CD14-positive monocyte (primary cell): ENCODE measurements at regions not wholly inside any gene's neighbourhood (a gene's known extent, or its start where the extent isn't known, plus 50 kb on each side); places are given as distances from the start of the nearest gene placed in this dataset.

Experiments
- DNase-seq, 3 donors: peaks; one replicate each; pipeline ENCODE4 v3.0.0-alpha.2; 2011 to 2022
- H2AFZ ChIP-seq: 2 replicates; pipeline ENCODE4 v1.6.0; 2012; ENCODE audit warnings: mild to moderate bottlenecking, low read depth, low read length, inconsistent platforms; ENCODE audit not compliant: insufficient read depth, poor library complexity, severe bottlenecking
- H3K27ac ChIP-seq, 2 donors: 1 replicate in 1 of 2; 2 replicates in 1 of 2; pipeline ENCODE4 v1.5.1; 2012 to 2013; ENCODE audit warnings: low read length in 2 of 2, control low read depth in 1 of 2, inconsistent platforms in 1 of 2, low read depth in 1 of 2, mild to moderate bottlenecking in 1 of 2
- H3K27me3 ChIP-seq, 2 donors: one replicate each; pipeline versions ENCODE4 v1.6.0 to v1.6.1; 2011 to 2013; ENCODE audit warnings: low read length in 2 of 2; ENCODE audit not compliant: control insufficient read depth in 2 of 2, insufficient read depth in 2 of 2
- H3K36me3 ChIP-seq, 2 donors: replicated peaks in 1 of 2; 1 replicate in 1 of 2; 2 replicates in 1 of 2; pipeline versions ENCODE4 v1.5.1 to v1.6.1; 2012 to 2013; ENCODE audit warnings: low read length in 2 of 2, control low read depth in 1 of 2, inconsistent platforms in 1 of 2, mild to moderate bottlenecking in 1 of 2; ENCODE audit not compliant: insufficient read depth in 2 of 2, control insufficient read depth in 1 of 2
- H3K4me1 ChIP-seq, 2 donors: 1 replicate in 1 of 2; 2 replicates in 1 of 2; pipeline versions ENCODE4 v1.5.1 to v1.6.1; 2012 to 2013; ENCODE audit warnings: low read length in 2 of 2, control low read depth in 1 of 2, inconsistent platforms in 1 of 2, mild to moderate bottlenecking in 1 of 2, moderate library complexity in 1 of 2; ENCODE audit not compliant: insufficient read depth in 2 of 2, control insufficient read depth in 1 of 2
- H3K4me2 ChIP-seq: replicated peaks from 2 replicates; pipeline ENCODE3; 2012; ENCODE audit warnings: low read length, moderate library complexity, mild to moderate bottlenecking; ENCODE audit not compliant: poor library complexity, severe bottlenecking; ENCODE audit errors: extremely low read depth
- H3K4me3 ChIP-seq, 3 experiments: fragments of 200-600 bp in 1 of 3; sonication (generic) in 1 of 3; replicated peaks in 1 of 3; 1 replicate in 2 of 3; 2 replicates in 1 of 3; pipeline ENCODE4 v1.5.1; 2011 to 2013; ENCODE audit warnings: low read length in 3 of 3, mild to moderate bottlenecking in 3 of 3, control low read depth in 2 of 3, low read depth in 2 of 3, inconsistent platforms in 1 of 3, moderate library complexity in 1 of 3
- H3K79me2 ChIP-seq: 2 replicates; pipeline ENCODE4 v1.6.0; 2012; ENCODE audit warnings: mild to moderate bottlenecking, control low read depth, inconsistent platforms, low read length, moderate library complexity; ENCODE audit not compliant: insufficient read depth
- H3K9ac ChIP-seq: 2 replicates; pipeline ENCODE4 v1.6.0; 2017; ENCODE audit warnings: low read length, mild to moderate bottlenecking; ENCODE audit not compliant: insufficient read depth, poor library complexity, severe bottlenecking
- H3K9me3 ChIP-seq, 2 donors: replicated peaks in 1 of 2; 1 replicate in 1 of 2; 2 replicates in 1 of 2; pipeline versions ENCODE4 v1.5.1 to v1.6.1; 2012 to 2013; ENCODE audit warnings: low read length in 2 of 2, control low read depth in 1 of 2; ENCODE audit not compliant: control insufficient read depth in 1 of 2, insufficient read depth in 1 of 2
- H4K20me1 ChIP-seq: 2 replicates; pipeline ENCODE4 v1.6.0; 2012; ENCODE audit warnings: mild to moderate bottlenecking, low read length, control low read depth, moderate library complexity; ENCODE audit not compliant: insufficient read depth
- H3K27ac Mint-ChIP-seq, 7 donors: one replicate each; pipeline ENCODE4 v1.8.0; 2020; ENCODE audit warnings: mild to moderate bottlenecking in 7 of 7, mixed read lengths in 7 of 7, moderate library complexity in 6 of 7, inconsistent platforms in 2 of 7
- H3K27me3 Mint-ChIP-seq, 3 donors: one replicate each; pipeline ENCODE4 v1.8.0; 2021 to 2022; ENCODE audit warnings: low read depth in 3 of 3, mild to moderate bottlenecking in 3 of 3, mixed read lengths in 3 of 3, moderate library complexity in 3 of 3, inconsistent platforms in 1 of 3
- H3K36me3 Mint-ChIP-seq, 2 donors: one replicate each; pipeline ENCODE4 v1.8.0; 2020; ENCODE audit warnings: mixed read lengths in 2 of 2, inconsistent platforms in 1 of 2, mild to moderate bottlenecking in 1 of 2
- H3K4me1 Mint-ChIP-seq: one replicate; pipeline ENCODE4 v1.8.0; 2020; ENCODE audit warnings: mild to moderate bottlenecking, mixed read lengths
- H3K4me3 Mint-ChIP-seq, 2 donors: one replicate each; pipeline ENCODE4 v1.8.0; 2020; ENCODE audit warnings: mild to moderate bottlenecking in 2 of 2, mixed read lengths in 2 of 2, moderate library complexity in 1 of 2
- H3K9me3 Mint-ChIP-seq, 7 donors: one replicate each; pipeline ENCODE4 v1.8.0; 2020 to 2022; ENCODE audit warnings: mixed read lengths in 7 of 7, mild to moderate bottlenecking in 6 of 7, moderate library complexity in 6 of 7, inconsistent platforms in 2 of 7
- CTCF ChIP-seq: fragments of 200-600 bp; IDR thresholded peaks from one replicate; pipeline ENCODE4 v1.8.0; 2022; ENCODE audit warnings: antibody characterized with exemption, mild to moderate bottlenecking
- WGBS: methylation state at CpG from one replicate; pipeline ENCODE4 v1.1.5; 2013; ENCODE audit warnings: missing lambda C conversion rate; ENCODE audit not compliant: insufficient coverage; 5-methylcytosine and 5-hydroxymethylcytosine counted together
- intact Hi-C, 2 donors: fragments of 100-400 bp; cut with micrococcal nuclease; formaldehyde crosslinking; loops; one replicate each; pipeline versions ENCODE4 v1.15.0 to v1.15.1; 2023

GRCh38 chr7:156456032-156456431 lies 184.5 kb upstream of the RNF32 start:
- H3K9me3 ChIP-seq = no peaks in the 10 kb centered on the region
- TF ChIP-seq CTCF = no peak
- H3K27me3 ChIP-seq = no peaks in the 10 kb centered on the region
- no peaks in the 10 kb centered on the region for H3K79me2 ChIP-seq
- Mint-ChIP-seq H3K9me3 (peaks cover 0 to 8% (median 3%) of the 10 kb centered on the region in 7 donors), H3K27me3 (peaks cover 6 to 13% (median 10%) of the 10 kb centered on the region in 3 donors), H3K36me3 (no peaks in the 10 kb centered on the region), H3K4me3 (no peak overlapping the region), H3K4me1 (peaks cover 2% of the 10 kb centered on the region), H3K27ac (no peak overlapping the region)
- H3K9ac ChIP-seq = no peak overlapping the region
- no peak overlapping the region for H3K27ac ChIP-seq
- no peak overlapping the region for H2AFZ ChIP-seq
- no peak for DNase-seq
- no peak overlapping the region for H3K4me3 ChIP-seq
- H3K36me3 ChIP-seq = no peaks in the 10 kb centered on the region
- H3K4me1 ChIP-seq = no peaks in the 10 kb centered on the region
- H3K4me2 ChIP-seq = no peak overlapping the region
- WGBS = 74% methylated on average over 4 of the region's 8 CpGs
- no peaks in the 10 kb centered on the region for H4K20me1 ChIP-seq
- intact Hi-C loops = no loop called here

GRCh38 chr7:156450473-156450872 lies 190.1 kb upstream of the RNF32 start:
- Histone ChIP-seq H3K36me3 (no peaks in the 10 kb centered on the region), H3K79me2 (no peaks in the 10 kb centered on the region), H3K9me3 (no peaks in the 10 kb centered on the region), H4K20me1 (no peaks in the 10 kb centered on the region), H2AFZ (no peak overlapping the region), H3K4me1 (no peaks in the 10 kb centered on the region), H3K4me2 (no peak overlapping the region), H3K4me3 (no peak overlapping the region), H3K27me3 (no peaks in the 10 kb centered on the region), H3K27ac (no peak overlapping the region), H3K9ac (no peak overlapping the region)
- Mint-ChIP-seq H3K27ac (no peak overlapping the region), H3K36me3 (no peaks in the 10 kb centered on the region), H3K4me3 (no peak overlapping the region), H3K9me3 (peaks cover 0 to 5% (median 0%) of the 10 kb centered on the region in 7 donors), H3K27me3 (peaks cover 0 to 6% (median 4%) of the 10 kb centered on the region in 3 donors), H3K4me1 (no peaks in the 10 kb centered on the region)
- WGBS = 67% methylated on average over 1 of the region's 3 CpGs
- TF ChIP-seq CTCF = no peak
- DNase-seq = no peak
- intact Hi-C loops = no loop called here
